H9 (cell line): ENCODE measurements at regions not wholly inside any gene's neighbourhood (a gene's known extent, or its start where the extent isn't known, plus 50 kb on each side); places are given as distances from the start of the nearest gene placed in this dataset.
"Not testable (repeated sequence)": the region's sequence is repeated elsewhere in the genome, so short reads cannot be mapped to it uniquely, and the experiment has no call there.

Experiments used
- DNase-seq: peaks from one replicate; pipeline ENCODE4 v3.0.0-alpha.2; 2017
- H2AFZ ChIP-seq: one replicate; pipeline ENCODE4 v1.6.1; 2013; ENCODE audit warnings: mild to moderate bottlenecking, low read length, control low read depth, moderate library complexity
- H2AK5ac ChIP-seq: 2 replicates; pipeline ENCODE4 v1.6.1; 2013; ENCODE audit warnings: low read length, control low read depth, mixed read lengths; ENCODE audit not compliant: insufficient read length
- H2BK120ac ChIP-seq: one replicate; pipeline ENCODE4 v1.6.1; 2013; ENCODE audit warnings: low read depth, mild to moderate bottlenecking, low read length, control low read depth, inconsistent platforms; ENCODE audit not compliant: poor library complexity, severe bottlenecking
- H2BK12ac ChIP-seq: 2 replicates; pipeline ENCODE4 v1.6.1; 2013; ENCODE audit warnings: low read length, control low read depth, mixed read lengths, low read depth; ENCODE audit not compliant: insufficient read length
- H2BK15ac ChIP-seq: 2 replicates; pipeline ENCODE4 v1.6.1; 2013; ENCODE audit warnings: low read depth, low read length, control low read depth
- H2BK20ac ChIP-seq: one replicate; pipeline ENCODE4 v1.6.1; 2013; ENCODE audit warnings: low read depth, mild to moderate bottlenecking, low read length, control low read depth, inconsistent platforms; ENCODE audit not compliant: poor library complexity, severe bottlenecking
- H2BK5ac ChIP-seq: 2 replicates; pipeline ENCODE4 v1.6.1; 2013; ENCODE audit warnings: low read length, control low read depth, mixed read lengths; ENCODE audit not compliant: insufficient read length
- H3K14ac ChIP-seq: 2 replicates; pipeline ENCODE4 v1.6.1; 2013; ENCODE audit warnings: low read length, control low read depth; ENCODE audit not compliant: insufficient read depth
- H3K18ac ChIP-seq: 2 replicates; pipeline ENCODE4 v1.6.1; 2013; ENCODE audit warnings: low read depth, mild to moderate bottlenecking, mixed read lengths, low read length, control low read depth; ENCODE audit not compliant: insufficient read length
- H3K23ac ChIP-seq: 2 replicates; pipeline ENCODE4 v1.6.1; 2013; ENCODE audit warnings: low read length, control low read depth, mixed read lengths, low read depth; ENCODE audit not compliant: insufficient read length
- H3K23me2 ChIP-seq: 2 replicates; pipeline ENCODE4 v1.6.1; 2013; ENCODE audit warnings: low read depth, mild to moderate bottlenecking, mixed read lengths, low read length, control low read depth; ENCODE audit not compliant: insufficient read length, poor library complexity, severe bottlenecking
- H3K27ac ChIP-seq: 2 replicates; pipeline ENCODE4 v1.5.1; 2013; ENCODE audit warnings: low read length, control low read depth, mixed read lengths, low read depth; ENCODE audit not compliant: insufficient read length
- H3K27me3 ChIP-seq: 2 replicates; pipeline ENCODE4 v1.6.1; 2013; ENCODE audit warnings: low read length, control low read depth, inconsistent platforms; ENCODE audit not compliant: insufficient read depth
- H3K4ac ChIP-seq: 2 replicates; pipeline ENCODE4 v1.6.1; 2013; ENCODE audit warnings: low read depth, mild to moderate bottlenecking, control low read depth, inconsistent platforms, low read length, moderate library complexity
- H3K4me1 ChIP-seq: 2 replicates; pipeline ENCODE4 v1.6.1; 2013; ENCODE audit warnings: low read length, control low read depth, inconsistent platforms; ENCODE audit not compliant: insufficient read depth
- H3K4me2 ChIP-seq: 2 replicates; pipeline ENCODE4 v1.6.1; 2013; ENCODE audit warnings: low read length, control low read depth, mixed read lengths; ENCODE audit not compliant: insufficient read length, insufficient read depth
- H3K56ac ChIP-seq: 2 replicates; pipeline ENCODE4 v1.6.1; 2013; ENCODE audit warnings: low read depth, mild to moderate bottlenecking, mixed read lengths, low read length, control low read depth; ENCODE audit not compliant: insufficient read length
- H3K79me1 ChIP-seq: 2 replicates; pipeline ENCODE4 v1.6.1; 2013; ENCODE audit warnings: low read depth, mild to moderate bottlenecking, moderate library complexity, low read length, control low read depth, inconsistent platforms; ENCODE audit not compliant: insufficient read depth, poor library complexity, severe bottlenecking
- H3K79me2 ChIP-seq: 2 replicates; pipeline ENCODE4 v1.6.1; 2013; ENCODE audit warnings: low read length, control low read depth, inconsistent platforms; ENCODE audit not compliant: insufficient read depth
- H3K9ac ChIP-seq: 2 replicates; pipeline ENCODE4 v1.6.1; 2013; ENCODE audit warnings: low read length, control low read depth, mixed read lengths; ENCODE audit not compliant: insufficient read length; ENCODE audit errors: extremely low read depth
- H3K9me3 ChIP-seq: one replicate; pipeline ENCODE4 v1.6.1; 2013; ENCODE audit warnings: low read depth, low read length, inconsistent platforms; ENCODE audit not compliant: control insufficient read depth
- H3T11ph ChIP-seq: one replicate; pipeline ENCODE4 v1.6.1; 2013; ENCODE audit warnings: mild to moderate bottlenecking, low read length, control low read depth, inconsistent platforms
- H4K20me1 ChIP-seq: one replicate; pipeline ENCODE4 v1.6.1; 2013; ENCODE audit not compliant: control insufficient read depth, insufficient read length, insufficient read depth
- H4K5ac ChIP-seq: 2 replicates; pipeline ENCODE4 v1.6.1; 2013; ENCODE audit warnings: low read depth, mild to moderate bottlenecking, mixed read lengths, low read length, control low read depth; ENCODE audit not compliant: insufficient read length
- H4K8ac ChIP-seq: replicated peaks from 2 replicates; pipeline ENCODE4 v1.6.1; 2013; ENCODE audit warnings: low read length, control low read depth, mixed read lengths, low read depth; ENCODE audit not compliant: insufficient read length
- H4K91ac ChIP-seq: 2 replicates; pipeline ENCODE4 v1.6.1; 2013; ENCODE audit warnings: low read depth, mild to moderate bottlenecking, moderate library complexity, mixed read lengths, low read length, control low read depth; ENCODE audit not compliant: insufficient read length
- H3K27ac Mint-ChIP-seq, 3 experiments: 2 replicates in 2 of 3; 3 replicates in 1 of 3; pipeline ENCODE4 v1.8.0; 2020 to 2021; ENCODE audit warnings: mixed read lengths in 3 of 3, mild to moderate bottlenecking in 1 of 3, moderate library complexity in 1 of 3
- H3K27me3 Mint-ChIP-seq: 2 replicates; pipeline ENCODE4 v1.8.0; 2021; ENCODE audit warnings: low read depth, mild to moderate bottlenecking, moderate library complexity, mixed read lengths
- H3K36me3 Mint-ChIP-seq, 3 experiments: 2 replicates in 2 of 3; 3 replicates in 1 of 3; pipeline ENCODE4 v1.8.0; 2020 to 2021; ENCODE audit warnings: low read depth in 3 of 3, mixed read lengths in 3 of 3; ENCODE audit not compliant: insufficient read depth in 1 of 3
- H3K4me1 Mint-ChIP-seq, 2 experiments: 2 replicates each; pipeline ENCODE4 v1.8.0; 2020; ENCODE audit warnings: mixed read lengths in 2 of 2
- H3K4me3 Mint-ChIP-seq, 2 experiments: 2 replicates in 1 of 2; 3 replicates in 1 of 2; pipeline ENCODE4 v1.8.0; 2020 to 2021; ENCODE audit warnings: mild to moderate bottlenecking in 2 of 2, mixed read lengths in 2 of 2, moderate library complexity in 1 of 2
- H3K9me3 Mint-ChIP-seq, 2 experiments: 2 replicates in 1 of 2; 3 replicates in 1 of 2; pipeline ENCODE4 v1.8.0; 2020; ENCODE audit warnings: mild to moderate bottlenecking in 2 of 2, mixed read lengths in 2 of 2, moderate library complexity in 1 of 2
- CTCF ChIP-seq: fragments of 200-600 bp; sonication (generic); conservative IDR thresholded peaks from 3 replicates; pipeline ENCODE4 v1.8.0; 2021; ENCODE audit warnings: antibody characterized with exemption, mild to moderate bottlenecking
- WGBS: extraction: QIAGEN DNeasy Blood & Tissue Kit; methylation state at CpG from one replicate; pipeline ENCODE4 v1.1.7; 2013; ENCODE audit warnings: missing lambda C conversion rate, low lambda C conversion rate, mixed read lengths; ENCODE audit not compliant: insufficient read length; ENCODE audit errors: extremely low coverage; 5-methylcytosine and 5-hydroxymethylcytosine counted together

- H3K36me3 Mint-ChIP-seq: peaks cover 0 to 4% (median 0%) of the 10 kb centered on the region in 3 experiments; a peak in 1 of 7 replicates
- no peak overlapping the region for H3K4me3 Mint-ChIP-seq
Observed at GRCh38 chr20:20785226-20785625, 72.8 kb upstream of the RALGAPA2 start.

GRCh38 chr20:20784450-20784849 lies 72.0 kb upstream of the RALGAPA2 start:
- not testable (repeated sequence) for H3K79me2 ChIP-seq, H3K23ac ChIP-seq, H2BK12ac ChIP-seq, H2AK5ac ChIP-seq, H2BK5ac ChIP-seq, H2BK120ac ChIP-seq, H3K9ac ChIP-seq, H3K4me1 ChIP-seq, H3T11ph ChIP-seq, H3K36me3 Mint-ChIP-seq, H3K27ac ChIP-seq, H4K8ac ChIP-seq, H3K14ac ChIP-seq, H3K18ac ChIP-seq, H2AFZ ChIP-seq, H3K27me3 Mint-ChIP-seq, H3K4ac ChIP-seq, H2BK15ac ChIP-seq, H3K4me1 Mint-ChIP-seq, H4K5ac ChIP-seq, H2BK20ac ChIP-seq, H3K9me3 Mint-ChIP-seq, H3K27ac Mint-ChIP-seq, H4K91ac ChIP-seq, H4K20me1 ChIP-seq, H3K9me3 ChIP-seq, H3K27me3 ChIP-seq, H3K4me2 ChIP-seq, H3K79me1 ChIP-seq, H3K56ac ChIP-seq, DNase-seq, H3K23me2 ChIP-seq, H3K4me3 Mint-ChIP-seq
- no CpG with 5 or more reads among the region's 4 CpGs for WGBS

More at GRCh38 chr20:20785226-20785625, 72.8 kb upstream of the RALGAPA2 start:
- Mint-ChIP-seq H3K9me3 (peaks cover 8 to 9% of the 10 kb centered on the region in 2 experiments; a peak in 4 of 5 replicates), H3K27me3 (no peaks in the 10 kb centered on the region), H3K4me1 (peaks cover 0 to 2% of the 10 kb centered on the region in 2 experiments; a peak in 1 of 4 replicates), H3K27ac (no peak overlapping the region)
- no peak overlapping the region for H3K9ac ChIP-seq
- H2BK5ac ChIP-seq: no peak overlapping the region
- H4K20me1 ChIP-seq: no peaks in the 10 kb centered on the region
- no peak overlapping the region for H4K5ac ChIP-seq
- H2AK5ac ChIP-seq: no peak overlapping the region
- no peak for TF ChIP-seq CTCF
- no peak overlapping the region for H3K4ac ChIP-seq
- no peaks in the 10 kb centered on the region for H3K23me2 ChIP-seq
- no peaks in the 10 kb centered on the region for H3K9me3 ChIP-seq
- no peak overlapping the region for H2BK120ac ChIP-seq
- no peak overlapping the region for H4K91ac ChIP-seq
- H3K23ac ChIP-seq: no peak overlapping the region
- H3K56ac ChIP-seq: no peak overlapping the region
- H2BK15ac ChIP-seq: no peak overlapping the region
- no peak overlapping the region for H3K4me2 ChIP-seq
- H2BK12ac ChIP-seq: no peak overlapping the region
- H3T11ph ChIP-seq: no peak overlapping the region
- no peak overlapping the region for H3K14ac ChIP-seq
- no peak overlapping the region for H3K18ac ChIP-seq
- no peaks in the 10 kb centered on the region for H3K79me2 ChIP-seq
- no peak overlapping the region for H2AFZ ChIP-seq
- H3K27ac ChIP-seq: no peak overlapping the region
- no peak overlapping the region for H2BK20ac ChIP-seq
- H4K8ac ChIP-seq: no peak overlapping the region
- DNase-seq: no peak
- no peaks in the 10 kb centered on the region for H3K27me3 ChIP-seq
- WGBS: no CpG with 5 or more reads among the region's 2 CpGs
- H3K4me1 ChIP-seq: no peaks in the 10 kb centered on the region
- H3K79me1 ChIP-seq: no peaks in the 10 kb centered on the region
